Fibroblast of lung (primary cell): ENCODE measurements at regions not wholly inside any gene's neighbourhood (a gene's known extent, or its start where the extent isn't known, plus 50 kb on each side); places are given as distances from the start of the nearest gene placed in this dataset.

Experiments
- DNase-seq, 2 donors: peaks; one replicate each; pipeline versions ENCODE4 v3.0.0 to v3.0.0-alpha.2; 2010; ENCODE audit warnings: low read depth in 2 of 2
- H2AFZ ChIP-seq: 2 replicates; pipeline ENCODE4 v1.5.1; 2012; ENCODE audit warnings: low read length, control low read depth, inconsistent platforms
- H3K27ac ChIP-seq: 2 replicates; pipeline ENCODE4 v1.5.1; 2011; ENCODE audit warnings: low read length, control low read depth; ENCODE audit not compliant: insufficient read depth
- H3K27me3 ChIP-seq: 2 replicates; pipeline ENCODE4 v1.5.1; 2011; ENCODE audit warnings: mild to moderate bottlenecking, low read length; ENCODE audit not compliant: control insufficient read depth, insufficient read depth
- H3K36me3 ChIP-seq: 2 replicates; pipeline ENCODE4 v1.5.1; 2011; ENCODE audit warnings: low read length; ENCODE audit not compliant: control insufficient read depth, insufficient read depth
- H3K4me1 ChIP-seq: 2 replicates; pipeline ENCODE4 v1.5.1; 2011; ENCODE audit warnings: low read length; ENCODE audit not compliant: control insufficient read depth, insufficient read depth; ENCODE audit errors: extremely low read depth
- H3K4me2 ChIP-seq: 2 replicates; pipeline ENCODE4 v1.5.1; 2011; ENCODE audit warnings: low read length, control low read depth; ENCODE audit not compliant: insufficient read depth; ENCODE audit errors: extremely low read depth
- H3K4me3 ChIP-seq, 4 experiments: fragments of 200-600 bp in 1 of 4; sonication (generic) in 1 of 4; replicated peaks in 1 of 4; 2 replicates each; pipeline ENCODE4 v1.5.1; 2011 to 2016; ENCODE audit warnings: low read length in 4 of 4, low read depth in 3 of 4, mild to moderate bottlenecking in 3 of 4, control low read depth in 2 of 4, inconsistent platforms in 1 of 4, mixed read lengths in 1 of 4; ENCODE audit not compliant: insufficient read depth in 1 of 4; ENCODE audit errors: control extremely low read depth in 1 of 4
- H3K79me2 ChIP-seq: 2 replicates; pipeline ENCODE4 v1.5.1; 2012; ENCODE audit warnings: mild to moderate bottlenecking, low read length, inconsistent platforms; ENCODE audit not compliant: control insufficient read depth, insufficient read depth
- H3K9ac ChIP-seq: 2 replicates; pipeline ENCODE4 v1.5.1; 2011; ENCODE audit warnings: mild to moderate bottlenecking, low read length, control low read depth; ENCODE audit not compliant: insufficient read depth
- H3K9me3 ChIP-seq: 2 replicates; pipeline ENCODE4 v1.5.1; 2012; ENCODE audit warnings: low read depth, low read length; ENCODE audit not compliant: control insufficient read depth, insufficient read depth
- H4K20me1 ChIP-seq: 2 replicates; pipeline ENCODE4 v1.5.1; 2011; ENCODE audit warnings: low read length; ENCODE audit not compliant: control insufficient read depth, insufficient read depth; ENCODE audit errors: extremely low read depth
- EZH2 ChIP-seq: IDR thresholded peaks from 2 replicates; pipeline ENCODE4 v1.5.1; 2012; ENCODE audit warnings: low read length, control low read depth, mild to moderate bottlenecking; ENCODE audit errors: missing control alignments
- TF ChIP-seq, protein P1 (sequence below), 2 donors: IDR thresholded peaks in 1 of 2; conservative IDR thresholded peaks in 1 of 2; 1 replicate in 1 of 2; 2 replicates in 1 of 2; pipeline ENCODE4 v1.5.1; 2011 to 2012; ENCODE audit warnings: low read length in 2 of 2, control low read depth in 1 of 2, inconsistent platforms in 1 of 2, low read depth in 1 of 2, mild to moderate bottlenecking in 1 of 2

GRCh38 chr18:32598144-32598543 lies 127.5 kb upstream of the GAREM1 start:
- Histone ChIP-seq H3K4me1 (no peaks in the 10 kb centered on the region), H2AFZ (no peak overlapping the region), H3K27me3 (no peaks in the 10 kb centered on the region), H3K4me3 (no peak overlapping the region), H3K4me2 (no peak overlapping the region), H3K9me3 (no peaks in the 10 kb centered on the region), H3K79me2 (no peaks in the 10 kb centered on the region), H4K20me1 (no peaks in the 10 kb centered on the region), H3K9ac (no peak overlapping the region), H3K27ac (no peak overlapping the region), H3K36me3 (no peaks in the 10 kb centered on the region)
- no peak for DNase-seq
- no peak for TF ChIP-seq EZH2
- TF ChIP-seq, protein P1, sequence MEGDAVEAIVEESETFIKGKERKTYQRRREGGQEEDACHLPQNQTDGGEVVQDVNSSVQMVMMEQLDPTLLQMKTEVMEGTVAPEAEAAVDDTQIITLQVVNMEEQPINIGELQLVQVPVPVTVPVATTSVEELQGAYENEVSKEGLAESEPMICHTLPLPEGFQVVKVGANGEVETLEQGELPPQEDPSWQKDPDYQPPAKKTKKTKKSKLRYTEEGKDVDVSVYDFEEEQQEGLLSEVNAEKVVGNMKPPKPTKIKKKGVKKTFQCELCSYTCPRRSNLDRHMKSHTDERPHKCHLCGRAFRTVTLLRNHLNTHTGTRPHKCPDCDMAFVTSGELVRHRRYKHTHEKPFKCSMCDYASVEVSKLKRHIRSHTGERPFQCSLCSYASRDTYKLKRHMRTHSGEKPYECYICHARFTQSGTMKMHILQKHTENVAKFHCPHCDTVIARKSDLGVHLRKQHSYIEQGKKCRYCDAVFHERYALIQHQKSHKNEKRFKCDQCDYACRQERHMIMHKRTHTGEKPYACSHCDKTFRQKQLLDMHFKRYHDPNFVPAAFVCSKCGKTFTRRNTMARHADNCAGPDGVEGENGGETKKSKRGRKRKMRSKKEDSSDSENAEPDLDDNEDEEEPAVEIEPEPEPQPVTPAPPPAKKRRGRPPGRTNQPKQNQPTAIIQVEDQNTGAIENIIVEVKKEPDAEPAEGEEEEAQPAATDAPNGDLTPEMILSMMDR (conservative IDR thresholded peaks at IDR 0.05 in 1 of 2, IDR thresholded peaks at IDR 0.05 in 1 of 2; ENCODE audit: low read depth in 1 of 2, low read length in 2 of 2): no peak

DNA sequence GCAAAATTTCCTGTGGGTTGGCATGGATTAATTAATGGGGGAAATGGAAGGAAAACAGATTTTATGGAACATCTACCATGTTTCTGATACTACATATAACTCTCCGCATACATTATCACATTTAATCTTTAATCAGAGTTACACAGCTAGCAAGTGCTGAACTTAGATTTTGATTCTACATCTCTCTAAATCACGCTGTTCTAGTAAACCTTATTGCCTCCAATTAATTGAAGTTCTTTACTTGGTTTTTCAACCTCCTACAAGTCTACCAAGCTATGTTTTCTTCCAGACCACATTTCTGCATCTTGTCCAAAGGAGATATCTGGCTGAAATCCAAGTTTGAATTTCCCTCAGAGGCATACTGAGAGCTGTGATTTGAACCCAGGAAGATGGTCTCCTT lies 125.8 kb upstream of the GAREM1 start:
- H3K4me1 ChIP-seq: no peaks in the 10 kb centered on the region
- H3K9ac ChIP-seq: no peak overlapping the region
- no peaks in the 10 kb centered on the region for H3K9me3 ChIP-seq
- TF ChIP-seq EZH2: no peak
- TF ChIP-seq, protein P1 (conservative IDR thresholded peaks at IDR 0.05 in 1 of 2, IDR thresholded peaks at IDR 0.05 in 1 of 2; ENCODE audit: low read depth in 1 of 2, low read length in 2 of 2): no peak
- no peaks in the 10 kb centered on the region for H3K36me3 ChIP-seq
- no peaks in the 10 kb centered on the region for H3K79me2 ChIP-seq
- no peaks in the 10 kb centered on the region for H4K20me1 ChIP-seq
- no peak for DNase-seq
- H3K27ac ChIP-seq: no peak overlapping the region
- H2AFZ ChIP-seq: no peak overlapping the region
- H3K27me3 ChIP-seq: no peaks in the 10 kb centered on the region
- no peak overlapping the region for H3K4me3 ChIP-seq
- no peak overlapping the region for H3K4me2 ChIP-seq

DNA sequence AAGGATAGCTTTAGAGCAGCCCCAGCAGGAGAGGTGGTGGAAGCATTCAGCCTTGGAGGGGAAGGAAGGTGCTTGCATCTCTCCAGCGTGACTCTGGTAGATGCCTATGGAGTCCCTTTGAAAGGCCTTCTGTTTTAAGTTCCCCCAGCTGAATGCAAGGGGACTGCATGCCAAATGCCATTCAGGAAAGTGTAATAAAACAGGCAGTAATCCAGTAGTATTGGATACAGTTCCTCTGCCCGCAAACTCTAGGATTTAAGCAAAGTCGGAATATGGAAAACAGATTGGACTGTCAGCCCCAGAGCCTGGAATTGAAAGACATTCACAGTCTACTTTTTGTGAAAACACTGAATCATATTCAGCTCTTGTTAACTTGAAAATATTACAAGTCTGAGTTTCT lies 125.2 kb upstream of the GAREM1 start:
- Histone ChIP-seq H3K36me3 (no peaks in the 10 kb centered on the region), H3K4me2 (no peak overlapping the region), H3K4me1 (no peaks in the 10 kb centered on the region), H4K20me1 (no peaks in the 10 kb centered on the region), H3K9me3 (no peaks in the 10 kb centered on the region), H3K27me3 (no peaks in the 10 kb centered on the region), H3K79me2 (no peaks in the 10 kb centered on the region), H2AFZ (no peak overlapping the region), H3K9ac (no peak overlapping the region), H3K27ac (no peak overlapping the region), H3K4me3 (no peak overlapping the region)
- TF ChIP-seq, protein P1 (conservative IDR thresholded peaks at IDR 0.05 in 1 of 2, IDR thresholded peaks at IDR 0.05 in 1 of 2; ENCODE audit: low read depth in 1 of 2, low read length in 2 of 2): no peak
- TF ChIP-seq EZH2: no peak
- DNase-seq: no peak
